GM12891 (cell line): ENCODE measurements at regions not wholly inside any gene's neighbourhood (a gene's known extent, or its start where the extent isn't known, plus 50 kb on each side); places are given as distances from the start of the nearest gene placed in this dataset.

Source experiments
- POLR2A ChIP-seq: IDR thresholded peaks from 2 replicates; pipeline ENCODE4 v1.6.1; 2011; ENCODE audit warnings: low read depth, low read length, control low read depth
- POLR2AphosphoS5 ChIP-seq: IDR thresholded peaks from 2 replicates; pipeline ENCODE4 v1.6.1; 2011; ENCODE audit warnings: low read depth, low read length, control low read depth
- SPI1 ChIP-seq: IDR thresholded peaks from 2 replicates; pipeline ENCODE4 v1.6.1; 2011; ENCODE audit warnings: low read depth, low read length, control low read depth
- TAF1 ChIP-seq: IDR thresholded peaks from 2 replicates; pipeline ENCODE4 v1.6.1; 2011; ENCODE audit warnings: low read depth, low read length, control low read depth

DNA sequence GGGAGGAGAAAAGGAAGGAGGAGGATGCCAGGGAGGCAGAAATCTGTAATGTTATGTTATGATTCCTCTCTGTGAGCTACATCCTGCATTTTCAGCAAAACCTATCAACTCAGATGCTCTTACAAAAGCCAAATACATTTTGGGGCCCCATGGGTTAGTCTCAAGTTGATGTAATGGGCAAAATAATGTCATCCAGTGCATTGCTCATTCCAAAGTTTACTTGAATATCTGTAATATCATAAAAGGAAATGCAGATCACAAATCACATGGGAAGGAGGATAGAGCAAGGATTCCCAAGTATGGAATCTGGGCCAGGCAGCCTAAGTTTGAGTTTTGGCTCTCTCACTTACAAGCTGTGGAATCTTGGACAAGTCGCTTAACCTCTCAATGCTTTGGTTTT lies 74.9 kb upstream of the SOD3 start:
- TF ChIP-seq POLR2A (no peak), POLR2AphosphoS5 (no peak), TAF1 (no peak), SPI1 (no peak)
